Skin of body (tissue), 1 donor: ENCODE measurements at regions not wholly inside any gene's neighbourhood (a gene's known extent, or its start where the extent isn't known, plus 50 kb on each side); places are given as distances from the start of the nearest gene placed in this dataset.

Experiments
- DNase-seq: peaks from one replicate; lab custom pipeline; 2025; lab: John Stamatoyannopoulos, UW

GRCh38 chr5:62011089-62011664 is 294.8 kb upstream of the KIF2A start:
- no peak for DNase-seq

DNA sequence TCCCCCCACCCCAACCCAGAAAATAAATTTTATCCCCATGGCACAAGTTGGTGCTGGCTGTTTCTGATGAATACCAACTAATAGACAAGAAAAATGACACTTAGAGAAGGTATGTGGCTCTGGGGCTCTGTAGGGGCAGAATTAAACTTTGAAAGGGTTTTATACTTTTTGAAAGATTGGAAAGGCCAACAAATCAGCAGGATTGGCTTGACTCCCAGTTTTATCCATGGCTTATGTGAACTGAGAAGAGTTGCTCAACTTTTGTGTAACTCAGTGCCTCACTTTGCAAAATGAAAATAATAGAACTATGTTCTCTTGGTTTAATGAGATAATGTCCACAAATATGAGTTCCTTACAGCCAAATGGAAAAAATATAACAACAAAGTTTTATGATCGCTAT is 288.9 kb upstream of the KIF2A start:
- peak; percentile 7 for DNase-seq

DNA sequence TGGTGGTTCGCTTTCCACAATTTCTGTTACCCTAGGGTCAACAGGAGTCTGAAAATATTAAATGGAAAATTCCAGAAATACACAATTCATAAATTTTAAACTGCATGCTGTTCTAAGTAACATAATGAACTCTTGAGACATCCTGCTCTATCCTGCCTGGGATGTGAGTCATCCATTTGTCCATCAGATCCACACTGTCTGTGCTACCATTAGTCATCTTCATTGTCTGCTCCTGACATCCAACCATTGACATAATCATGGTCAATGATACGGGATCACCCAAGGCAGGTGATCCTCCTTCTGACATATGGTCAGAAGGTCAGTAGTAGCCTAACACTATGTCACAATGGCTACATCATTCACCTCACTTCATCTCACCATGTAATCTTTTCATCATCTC is 276.7 kb upstream of the KIF2A start:
- no peak for DNase-seq

DNA sequence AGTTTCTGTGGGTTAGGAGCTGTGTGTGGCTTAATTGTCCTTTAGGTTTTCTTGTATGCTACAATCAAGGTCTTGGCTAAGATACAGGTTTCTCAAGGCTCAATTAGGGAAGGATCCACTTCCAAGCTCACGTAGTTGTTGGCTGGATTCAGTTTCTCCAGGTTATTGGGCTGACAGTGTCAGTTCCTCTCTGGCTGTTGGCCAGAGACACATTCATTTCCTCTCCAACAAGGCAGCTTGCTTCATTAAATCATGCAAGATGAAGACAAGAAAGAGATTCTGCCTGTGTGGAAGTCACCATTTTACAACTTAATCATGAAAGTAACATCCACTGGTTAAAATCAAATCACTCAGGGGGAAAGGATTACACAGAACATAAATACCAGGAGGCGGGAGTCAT is 275.7 kb upstream of the KIF2A start:
- no peak for DNase-seq

GRCh38 chr5:62038024-62038423 is 268.0 kb upstream of the KIF2A start:
- no peak for DNase-seq

DNA sequence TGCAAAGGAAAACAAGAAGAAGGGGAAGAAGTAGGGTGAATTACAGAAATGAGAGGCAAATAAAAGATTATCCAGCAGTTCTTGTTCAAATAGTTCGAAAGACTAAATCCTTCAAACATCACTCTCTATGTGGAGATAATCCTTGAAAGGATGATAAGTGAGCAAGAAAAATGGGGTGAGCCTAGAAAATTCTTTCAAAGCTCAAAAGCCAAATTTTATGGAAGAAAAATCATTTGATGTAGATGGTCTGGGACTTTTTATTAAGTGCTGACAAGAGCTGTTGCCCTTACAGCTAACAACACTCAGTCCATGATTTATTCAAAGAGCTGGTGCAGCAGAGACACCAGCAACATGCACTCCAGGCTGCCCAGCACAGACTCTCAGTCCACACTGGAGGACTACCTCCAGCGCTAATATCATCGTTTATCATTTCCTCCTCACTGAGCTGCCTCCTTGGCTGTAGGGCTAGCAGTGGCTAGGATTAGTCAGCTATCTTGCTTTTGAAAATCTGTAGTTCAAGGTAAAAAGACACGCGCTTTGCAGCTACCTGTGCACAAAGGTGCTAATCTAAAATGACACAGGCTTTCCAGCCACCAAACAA is 264.8 kb upstream of the KIF2A start:
- no peak for DNase-seq

DNA sequence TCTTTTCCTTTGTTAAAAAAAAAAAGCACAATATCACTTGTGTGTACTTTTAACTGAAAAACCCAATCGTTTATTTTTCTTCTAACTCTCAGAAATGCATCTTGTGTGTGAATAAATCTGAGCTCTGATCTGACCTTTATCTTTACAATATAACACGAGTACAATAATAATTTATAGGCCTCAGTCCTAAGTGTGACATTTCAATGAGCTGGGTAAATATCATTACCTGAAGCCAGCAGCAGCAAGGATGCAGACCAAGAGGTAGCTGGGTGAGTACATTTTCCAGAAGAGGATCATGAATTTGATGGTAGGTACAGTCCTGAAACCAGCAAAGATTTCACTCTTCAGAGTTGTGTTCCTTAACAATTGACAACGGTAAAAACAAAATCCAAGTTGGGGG is 264.0 kb upstream of the KIF2A start:
- DNase-seq: no peak

DNA sequence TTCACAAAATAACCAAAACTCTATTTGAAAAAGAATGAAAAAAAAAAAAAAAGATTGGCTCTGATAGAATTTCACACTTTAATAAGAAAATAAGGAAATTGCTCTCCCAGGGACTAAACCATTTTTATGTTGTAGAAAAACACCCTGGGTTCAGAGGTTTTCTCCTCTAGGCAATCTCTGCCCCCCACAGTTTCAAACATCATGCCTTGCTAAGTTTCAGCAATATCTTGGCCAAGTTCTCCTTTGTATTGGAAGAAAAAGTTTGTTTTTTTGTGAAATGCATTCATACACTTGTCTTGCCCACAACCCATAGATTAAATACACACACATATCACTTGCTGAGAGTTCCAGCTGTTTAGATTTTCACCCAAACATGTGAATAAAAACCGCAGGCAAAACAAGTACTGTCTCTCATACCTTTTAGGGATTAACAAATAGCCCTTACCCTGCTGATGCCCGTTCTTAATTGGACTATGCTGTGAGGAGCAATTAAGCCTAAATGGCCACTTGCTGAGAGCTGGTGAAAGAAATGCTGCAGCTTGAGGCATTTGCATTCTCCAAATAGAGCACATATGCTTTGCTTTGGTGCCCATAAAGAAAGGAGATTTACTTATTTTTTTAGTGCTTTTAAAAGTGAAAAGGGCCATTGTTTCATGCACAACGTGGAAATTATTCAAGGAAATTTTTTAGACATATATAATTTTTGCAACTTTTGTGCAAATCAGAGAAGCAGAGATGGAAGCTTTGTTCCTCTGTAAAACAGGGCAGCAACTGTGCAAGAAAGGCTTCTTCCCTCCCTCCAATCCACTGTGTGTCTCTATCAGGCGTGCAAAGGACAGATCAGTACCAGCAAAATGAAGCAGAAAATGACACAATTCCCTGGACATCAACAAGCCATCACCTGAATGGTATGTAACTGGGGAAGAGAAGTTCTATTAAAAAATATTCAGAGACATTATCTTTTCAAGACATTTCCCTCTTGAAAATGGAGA is 262.4 kb upstream of the KIF2A start:
- DNase-seq: no peak

DNA sequence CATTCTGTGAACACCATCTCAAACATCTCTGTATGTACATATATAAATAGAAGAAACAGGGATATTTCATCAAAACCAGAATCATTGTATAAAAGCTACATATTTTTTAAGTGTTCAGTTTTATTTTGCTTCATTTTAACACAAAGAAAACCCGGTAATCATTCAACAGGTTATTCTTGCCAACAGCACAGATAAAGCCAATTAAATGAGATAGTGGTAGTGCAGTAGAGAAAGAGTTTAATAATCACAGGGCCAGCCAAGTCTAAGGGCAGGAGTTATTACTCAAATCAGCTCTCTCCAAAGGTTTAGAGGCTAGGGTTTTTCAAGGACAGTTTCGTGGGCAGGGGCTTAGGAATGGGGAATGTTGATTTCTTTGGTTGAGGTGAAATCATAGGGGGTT is 261.0 kb upstream of the KIF2A start:
- DNase-seq: no peak

GRCh38 chr5:62046191-62046590 is 259.8 kb upstream of the KIF2A start:
- DNase-seq: no peak

GRCh38 chr5:62051747-62052146 is 254.3 kb upstream of the KIF2A start:
- DNase-seq: no peak

DNA sequence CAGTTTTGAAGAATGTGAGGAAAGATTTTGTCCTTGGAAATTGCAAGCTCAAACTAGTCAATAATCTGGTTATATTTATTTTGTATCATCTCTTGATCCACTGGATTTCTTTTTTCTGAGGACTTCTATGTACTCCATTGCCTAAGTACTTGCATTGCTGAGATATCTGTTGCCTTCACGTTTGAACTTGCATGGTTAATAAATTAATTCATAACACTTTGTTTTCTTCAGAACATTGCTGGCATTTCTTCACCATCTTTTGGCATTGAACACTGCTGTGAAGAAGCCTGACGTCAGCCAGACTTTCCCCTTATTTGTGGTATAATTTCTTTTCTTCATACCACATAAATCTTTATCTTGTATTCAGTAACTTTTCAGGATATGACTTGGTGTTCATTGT is 246.0 kb upstream of the KIF2A start:
- DNase-seq: no peak

DNA sequence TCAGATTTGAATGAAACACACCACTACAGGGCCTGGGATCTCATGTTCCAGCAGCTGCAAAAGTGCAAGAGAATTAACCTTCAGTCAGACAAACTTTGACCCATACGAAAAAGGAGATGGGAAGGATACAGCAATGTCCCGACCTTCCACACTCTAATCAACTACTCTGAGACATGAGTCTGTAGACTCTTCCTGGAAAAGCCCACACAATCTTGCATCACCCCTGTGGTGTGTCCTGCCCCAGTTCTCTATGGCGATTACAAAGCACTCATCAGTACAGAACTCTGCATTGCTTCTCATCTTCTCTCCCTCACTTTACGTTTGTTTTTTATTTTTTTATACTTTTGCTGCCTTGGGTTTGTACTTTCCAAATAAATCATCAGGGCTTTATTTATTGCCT is 241.0 kb upstream of the KIF2A start:
- DNase-seq: no peak

- DNase-seq: peak; percentile 1
Observed at GRCh38 chr5:62066761-62067277, 239.2 kb upstream of the KIF2A start.

- DNase-seq: no peak
Observed at GRCh38 chr5:62068554-62068953, 237.5 kb upstream of the KIF2A start.

- no peak for DNase-seq
Observed at GRCh38 chr5:62077387-62077786, 228.6 kb upstream of the KIF2A start.

- no peak for DNase-seq
Observed at GRCh38 chr5:62077823-62078550, 228.0 kb upstream of the KIF2A start.

DNA sequence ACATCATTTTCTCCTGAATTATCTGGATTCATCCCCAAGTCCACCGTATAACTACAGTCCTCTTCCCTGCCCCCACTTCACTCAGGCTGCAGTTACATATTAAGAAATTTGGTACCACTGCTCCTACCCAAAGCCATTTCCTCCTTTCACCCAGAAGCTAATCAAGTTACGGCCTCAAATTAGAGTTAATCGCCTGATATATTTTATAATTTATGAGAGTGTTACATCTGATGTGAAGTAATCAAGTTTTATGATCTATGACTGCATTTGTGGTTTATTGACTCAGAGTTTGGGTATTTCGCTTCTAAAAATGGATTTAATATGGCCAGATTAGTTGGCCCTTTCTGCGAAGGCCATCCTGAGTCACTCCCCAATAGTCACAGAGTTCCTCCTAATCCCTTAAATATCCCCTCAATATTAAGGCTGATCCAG is 223.6 kb upstream of the KIF2A start:
- no peak for DNase-seq

- no peak for DNase-seq
Observed at GRCh38 chr5:62083247-62083646, 222.8 kb upstream of the KIF2A start.

- no peak for DNase-seq
Observed at GRCh38 chr5:62083661-62084060, 222.3 kb upstream of the KIF2A start.

DNA sequence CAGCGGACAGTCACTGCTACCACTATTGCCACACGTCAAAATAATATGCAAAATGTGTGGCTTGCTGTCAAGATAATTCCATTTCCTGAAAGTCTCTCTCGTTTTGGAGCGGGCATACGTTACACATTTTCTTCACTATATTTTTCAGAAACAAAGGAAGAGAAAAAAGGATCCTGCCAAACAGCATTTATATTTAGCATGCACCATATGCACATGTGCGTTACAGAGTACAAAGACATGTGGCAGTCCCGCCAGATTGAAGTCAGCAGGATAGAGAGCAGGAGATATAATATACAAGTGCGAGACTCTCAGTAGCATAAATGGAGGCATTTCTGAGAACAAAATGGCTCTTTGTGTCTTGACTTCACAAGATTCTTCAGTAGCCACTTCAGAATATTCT is 221.6 kb upstream of the KIF2A start:
- DNase-seq: peak; percentile 41

- no peak for DNase-seq
Observed at GRCh38 chr5:62090953-62091352, 215.1 kb upstream of the KIF2A start.
